RWPE2 (cell line): ENCODE measurements at regions not wholly inside any gene's neighbourhood (a gene's known extent, or its start where the extent isn't known, plus 50 kb on each side); places are given as distances from the start of the nearest gene placed in this dataset.

Source experiments
- ATAC-seq: fragments of 200-7000 bp; cut with Tn5 transposase; 3 replicates; pipeline ENCODE4 v1.9.1; 2021; ENCODE audit warnings: low read depth
- DNase-seq: peaks from one replicate; pipeline ENCODE4 v3.0.0-alpha.2; 2020; ENCODE audit warnings: low spot score
- H3K27ac ChIP-seq: fragments of 450-650 bp; 2 replicates; pipeline ENCODE4 v1.5.1; 2017; ENCODE audit warnings: mild to moderate bottlenecking; ENCODE audit not compliant: poor library complexity, severe bottlenecking
- H3K27me3 ChIP-seq: fragments of 250-450 bp; sonication (Bioruptor Pico); 2 replicates; pipeline ENCODE4 v1.5.1; 2021; ENCODE audit warnings: mild to moderate bottlenecking, moderate library complexity; ENCODE audit not compliant: insufficient read depth, poor library complexity, severe bottlenecking
- H3K36me3 ChIP-seq: fragments of 250-450 bp; sonication (Bioruptor Pico); 2 replicates; pipeline ENCODE4 v1.5.1; 2020; ENCODE audit warnings: low read depth, mild to moderate bottlenecking, moderate library complexity
- H3K4me1 ChIP-seq: fragments of 250-450 bp; sonication (Bioruptor Pico); 2 replicates; pipeline ENCODE4 v1.5.1; 2021; ENCODE audit warnings: mild to moderate bottlenecking, moderate library complexity; ENCODE audit not compliant: insufficient read depth, poor library complexity, severe bottlenecking
- H3K4me3 ChIP-seq: fragments of 250-450 bp; sonication (Bioruptor Pico); 2 replicates; pipeline ENCODE4 v1.5.1; 2021; ENCODE audit warnings: mild to moderate bottlenecking, moderate library complexity; ENCODE audit not compliant: severe bottlenecking
- H3K9me3 ChIP-seq: fragments of 250-450 bp; sonication (Bioruptor Pico); 2 replicates; pipeline ENCODE4 v1.5.1; 2021; ENCODE audit warnings: mild to moderate bottlenecking, moderate library complexity; ENCODE audit not compliant: severe bottlenecking
- CTCF ChIP-seq: fragments of 450-650 bp; IDR thresholded peaks from one replicate; pipeline ENCODE4 v1.5.1; 2017; ENCODE audit warnings: mild to moderate bottlenecking, moderate library complexity; ENCODE audit not compliant: poor library complexity, severe bottlenecking

- ATAC-seq (no peak), DNase-seq (no peak)
- no peaks in the 10 kb centered on the region for H3K27me3 ChIP-seq
- TF ChIP-seq CTCF: no peak
- H3K4me1 ChIP-seq: no peaks in the 10 kb centered on the region
- H3K4me3 ChIP-seq: no peak overlapping the region
- no peaks in the 10 kb centered on the region for H3K36me3 ChIP-seq
- H3K9me3 ChIP-seq: no peaks in the 10 kb centered on the region
- H3K27ac ChIP-seq: no peak overlapping the region
These were observed 101.6 kb upstream of the SOX4 start for GRCh38 chr6:21491955-21492354.

- no peak for ATAC-seq
- H3K4me3 ChIP-seq: no peak overlapping the region
- no peak for DNase-seq
- H3K27ac ChIP-seq: no peak overlapping the region
- H3K4me1 ChIP-seq: no peaks in the 10 kb centered on the region
- TF ChIP-seq CTCF: no peak
- H3K36me3 ChIP-seq: no peaks in the 10 kb centered on the region
- H3K27me3 ChIP-seq: no peaks in the 10 kb centered on the region
- H3K9me3 ChIP-seq: no peaks in the 10 kb centered on the region
These were observed 99.0 kb upstream of the SOX4 start for GRCh38 chr6:21494505-21494904.

- no peak for DNase-seq
- Histone ChIP-seq H3K36me3 (no peaks in the 10 kb centered on the region), H3K27me3 (no peaks in the 10 kb centered on the region), H3K9me3 (no peaks in the 10 kb centered on the region), H3K4me1 (no peaks in the 10 kb centered on the region), H3K4me3 (no peak overlapping the region), H3K27ac (no peak overlapping the region)
- ATAC-seq: no peak
- no peak for TF ChIP-seq CTCF
These were observed 97.4 kb upstream of the SOX4 start for GRCh38 chr6:21496196-21496595.

GRCh38 chr6:21496706-21497105 is 96.8 kb upstream of the SOX4 start:
- no peak for DNase-seq
- Histone ChIP-seq H3K27me3 (no peaks in the 10 kb centered on the region), H3K4me1 (no peaks in the 10 kb centered on the region), H3K9me3 (no peaks in the 10 kb centered on the region), H3K4me3 (no peak overlapping the region), H3K27ac (no peak overlapping the region), H3K36me3 (no peaks in the 10 kb centered on the region)
- TF ChIP-seq CTCF: no peak
- no peak for ATAC-seq

- ATAC-seq: no peak
- Histone ChIP-seq H3K4me1 (peaks cover 3% of the 10 kb centered on the region), H3K27ac (no peak overlapping the region), H3K4me3 (no peak overlapping the region), H3K36me3 (no peaks in the 10 kb centered on the region), H3K27me3 (no peaks in the 10 kb centered on the region), H3K9me3 (no peaks in the 10 kb centered on the region)
- no peak for DNase-seq
- TF ChIP-seq CTCF: no peak
These were observed 93.1 kb upstream of the SOX4 start for GRCh38 chr6:21500314-21501020.
